HG02610 (cell line): ENCODE measurements at regions not wholly inside any gene's neighbourhood (a gene's known extent, or its start where the extent isn't known, plus 50 kb on each side); places are given as distances from the start of the nearest gene placed in this dataset.

ENCODE experiments used
- ATAC-seq: cut with Tn5 transposase; IDR thresholded peaks from one replicate; pipeline ENCODE4 v1.9.1; 2021; ENCODE audit warnings: mild to moderate bottlenecking, moderate library complexity; ENCODE audit not compliant: unreplicated experiment

- no peak for ATAC-seq
These were observed 242.6 kb upstream of the CIBAR2 start for GRCh38 chr16:85354686-85355514.

GRCh38 chr16:85355515-85355837, 243.2 kb upstream of the CIBAR2 start:
- ATAC-seq: no peak

- ATAC-seq: no peak
These were observed 243.9 kb upstream of the CIBAR2 start for GRCh38 chr16:85356157-85356556.

GRCh38 chr16:85357323-85357722, 245.1 kb upstream of the CIBAR2 start:
- ATAC-seq: no peak

GRCh38 chr16:85357924-85358505, 245.7 kb upstream of the CIBAR2 start:
- ATAC-seq: no peak

- no peak for ATAC-seq
These were observed 246.5 kb upstream of the CIBAR2 start for GRCh38 chr16:85358704-85359146.

- ATAC-seq: no peak
These were observed 247.0 kb upstream of the CIBAR2 start for GRCh38 chr16:85359147-85359822.

- no peak for ATAC-seq
These were observed 248.3 kb upstream of the CIBAR2 start for GRCh38 chr16:85360323-85361277.

- ATAC-seq: no peak
These were observed 249.3 kb upstream of the CIBAR2 start for GRCh38 chr16:85361441-85362118.

- no peak for ATAC-seq
These were observed 250.2 kb upstream of the CIBAR2 start for GRCh38 chr16:85362443-85362842.

- ATAC-seq: no peak
These were observed 249.7 kb upstream of the GSE1 start for GRCh38 chr16:85363427-85363826.

- ATAC-seq: no peak
These were observed 249.2 kb upstream of the GSE1 start for GRCh38 chr16:85363881-85364280.

GRCh38 chr16:85364323-85365040, 248.6 kb upstream of the GSE1 start:
- ATAC-seq: no peak

GRCh38 chr16:85365120-85365519, 248.0 kb upstream of the GSE1 start:
- no peak for ATAC-seq

GRCh38 chr16:85366031-85366763, 246.9 kb upstream of the GSE1 start:
- no peak for ATAC-seq

GRCh38 chr16:85367485-85367884, 245.6 kb upstream of the GSE1 start:
- ATAC-seq: no peak

- no peak for ATAC-seq
These were observed 244.1 kb upstream of the GSE1 start for GRCh38 chr16:85369060-85369459.

GRCh38 chr16:85369741-85370528, 243.2 kb upstream of the GSE1 start:
- ATAC-seq: no peak
